ENCODE measurements at regions not wholly inside any gene's neighbourhood (a gene's known extent, or its start where the extent isn't known, plus 50 kb on each side); places are given as distances from the start of the nearest gene placed in this dataset.

GRCh38 chr3:127099982-127100381 is 92.9 kb upstream of the PRR23E start:
- no peak for DNase-seq (ENCODE audit: low read depth, low spot score)
- no peak for TF ChIP-seq SUZ12 (IDR thresholded peaks at IDR 0.05; ENCODE audit: extremely low read depth, insufficient read depth, insufficient read length)
- TF ChIP-seq ZNF274 (IDR thresholded peaks at IDR 0.05; ENCODE audit: low read depth, low read length) = no peak
- TF ChIP-seq YY1 (IDR thresholded peaks at IDR 0.05; ENCODE audit: insufficient read depth, insufficient read length) = no peak
- H3K27me3 ChIP-seq (ENCODE audit: insufficient read depth, insufficient read length) = no peaks in the 10 kb centered on the region
- peaks cover 5% of the 10 kb centered on the region for H3K4me1 ChIP-seq (ENCODE audit: insufficient read depth, insufficient read length)
- H3K9me3 ChIP-seq (ENCODE audit: insufficient read depth, low read length) = peaks cover 12% of the 10 kb centered on the region
- H3K4me3 ChIP-seq (ENCODE audit: insufficient read length, low read depth) = no peak overlapping the region
- H3K36me3 ChIP-seq (ENCODE audit: insufficient read depth, insufficient read length, low read length) = no peaks in the 10 kb centered on the region
- H3K9ac ChIP-seq (ENCODE audit: insufficient read length, low read depth) = no peak overlapping the region

GRCh38 chr3:127100459-127101410 is 92.2 kb upstream of the PRR23E start:
- TF ChIP-seq ZNF274 (IDR thresholded peaks at IDR 0.05; ENCODE audit: low read depth, low read length) (no peak), YY1 (IDR thresholded peaks at IDR 0.05; ENCODE audit: insufficient read depth, insufficient read length) (no peak), SUZ12 (IDR thresholded peaks at IDR 0.05; ENCODE audit: extremely low read depth, insufficient read depth, insufficient read length) (no peak)
- DNase-seq (ENCODE audit: low read depth, low spot score) = no peak
- peaks cover 4% of the 10 kb centered on the region for H3K9me3 ChIP-seq (ENCODE audit: insufficient read depth, low read length)
- peaks cover 5% of the 10 kb centered on the region for H3K4me1 ChIP-seq (ENCODE audit: insufficient read depth, insufficient read length)
- no peaks in the 10 kb centered on the region for H3K36me3 ChIP-seq (ENCODE audit: insufficient read depth, insufficient read length, low read length)
- no peaks in the 10 kb centered on the region for H3K27me3 ChIP-seq (ENCODE audit: insufficient read depth, insufficient read length)
- no peak overlapping the region for H3K4me3 ChIP-seq (ENCODE audit: insufficient read length, low read depth)
- H3K9ac ChIP-seq (ENCODE audit: insufficient read length, low read depth) = no peak overlapping the region

- H3K4me3 ChIP-seq (ENCODE audit: insufficient read length, low read depth) = no peak overlapping the region
- no peaks in the 10 kb centered on the region for H3K9me3 ChIP-seq (ENCODE audit: insufficient read depth, low read length)
- no peak overlapping the region for H3K9ac ChIP-seq (ENCODE audit: insufficient read length, low read depth)
- H3K27me3 ChIP-seq (ENCODE audit: insufficient read depth, insufficient read length) = no peaks in the 10 kb centered on the region
- no peaks in the 10 kb centered on the region for H3K4me1 ChIP-seq (ENCODE audit: insufficient read depth, insufficient read length)
- DNase-seq (ENCODE audit: low read depth, low spot score) = no peak
- no peaks in the 10 kb centered on the region for H3K36me3 ChIP-seq (ENCODE audit: insufficient read depth, insufficient read length, low read length)
- no peak for TF ChIP-seq SUZ12 (IDR thresholded peaks at IDR 0.05; ENCODE audit: extremely low read depth, insufficient read depth, insufficient read length)
These were observed 91.3 kb upstream of the PRR23E start for GRCh38 chr3:127101411-127102187.

- H3K4me3 ChIP-seq (ENCODE audit: insufficient read length, low read depth) = no peak overlapping the region
- no peaks in the 10 kb centered on the region for H3K9me3 ChIP-seq (ENCODE audit: insufficient read depth, low read length)
- no peaks in the 10 kb centered on the region for H3K27me3 ChIP-seq (ENCODE audit: insufficient read depth, insufficient read length)
- TF ChIP-seq ZNF274 (IDR thresholded peaks at IDR 0.05; ENCODE audit: low read depth, low read length) (no peak), YY1 (IDR thresholded peaks at IDR 0.05; ENCODE audit: insufficient read depth, insufficient read length) (no peak), SUZ12 (IDR thresholded peaks at IDR 0.05; ENCODE audit: extremely low read depth, insufficient read depth, insufficient read length) (no peak)
- H3K4me1 ChIP-seq (ENCODE audit: insufficient read depth, insufficient read length) = no peaks in the 10 kb centered on the region
- no peaks in the 10 kb centered on the region for H3K36me3 ChIP-seq (ENCODE audit: insufficient read depth, insufficient read length, low read length)
- no peak for DNase-seq (ENCODE audit: low read depth, low spot score)
- H3K9ac ChIP-seq (ENCODE audit: insufficient read length, low read depth) = no peak overlapping the region
These were observed 90.8 kb upstream of the PRR23E start for GRCh38 chr3:127102188-127102520.

GRCh38 chr3:127102587-127102986 is 90.3 kb upstream of the PRR23E start:
- TF ChIP-seq YY1 (IDR thresholded peaks at IDR 0.05; ENCODE audit: insufficient read depth, insufficient read length) = no peak
- TF ChIP-seq ZNF274 (IDR thresholded peaks at IDR 0.05; ENCODE audit: low read depth, low read length) = no peak
- no peak for TF ChIP-seq SUZ12 (IDR thresholded peaks at IDR 0.05; ENCODE audit: extremely low read depth, insufficient read depth, insufficient read length)
- DNase-seq (ENCODE audit: low read depth, low spot score) = no peak

GRCh38 chr3:127103080-127103479 is 89.9 kb upstream of the PRR23E start:
- Histone ChIP-seq H3K4me1 (ENCODE audit: insufficient read depth, insufficient read length) (no peaks in the 10 kb centered on the region), H3K9ac (ENCODE audit: insufficient read length, low read depth) (no peak overlapping the region), H3K36me3 (ENCODE audit: insufficient read depth, insufficient read length, low read length) (no peaks in the 10 kb centered on the region), H3K4me3 (ENCODE audit: insufficient read length, low read depth) (no peak overlapping the region), H3K27me3 (ENCODE audit: insufficient read depth, insufficient read length) (no peaks in the 10 kb centered on the region), H3K9me3 (ENCODE audit: insufficient read depth, low read length) (no peaks in the 10 kb centered on the region)
- TF ChIP-seq ZNF274 (IDR thresholded peaks at IDR 0.05; ENCODE audit: low read depth, low read length) = no peak
- no peak for TF ChIP-seq SUZ12 (IDR thresholded peaks at IDR 0.05; ENCODE audit: extremely low read depth, insufficient read depth, insufficient read length)
- no peak for TF ChIP-seq YY1 (IDR thresholded peaks at IDR 0.05; ENCODE audit: insufficient read depth, insufficient read length)
- no peak for DNase-seq (ENCODE audit: low read depth, low spot score)

More at GRCh38 chr3:127102587-127102986, 90.3 kb upstream of the PRR23E start:
- Histone ChIP-seq H3K4me1 (ENCODE audit: insufficient read depth, insufficient read length) (no peaks in the 10 kb centered on the region), H3K36me3 (ENCODE audit: insufficient read depth, insufficient read length, low read length) (no peaks in the 10 kb centered on the region), H3K9ac (ENCODE audit: insufficient read length, low read depth) (no peak overlapping the region), H3K9me3 (ENCODE audit: insufficient read depth, low read length) (no peaks in the 10 kb centered on the region), H3K27me3 (ENCODE audit: insufficient read depth, insufficient read length) (no peaks in the 10 kb centered on the region), H3K4me3 (ENCODE audit: insufficient read length, low read depth) (no peak overlapping the region)

- no peak for DNase-seq (ENCODE audit: low read depth, low spot score)
- H3K27me3 ChIP-seq (ENCODE audit: insufficient read depth, insufficient read length) = no peaks in the 10 kb centered on the region
- no peak overlapping the region for H3K4me3 ChIP-seq (ENCODE audit: insufficient read length, low read depth)
- TF ChIP-seq YY1 (IDR thresholded peaks at IDR 0.05; ENCODE audit: insufficient read depth, insufficient read length) = no peak
- TF ChIP-seq ZNF274 (IDR thresholded peaks at IDR 0.05; ENCODE audit: low read depth, low read length) = no peak
- no peak for TF ChIP-seq SUZ12 (IDR thresholded peaks at IDR 0.05; ENCODE audit: extremely low read depth, insufficient read depth, insufficient read length)
- H3K9me3 ChIP-seq (ENCODE audit: insufficient read depth, low read length) = peaks cover 8% of the 10 kb centered on the region; the same call in 1 of the 2 replicates
- no peaks in the 10 kb centered on the region for H3K4me1 ChIP-seq (ENCODE audit: insufficient read depth, insufficient read length)
- no peaks in the 10 kb centered on the region for H3K36me3 ChIP-seq (ENCODE audit: insufficient read depth, insufficient read length, low read length)
- H3K9ac ChIP-seq (ENCODE audit: insufficient read length, low read depth) = no peak overlapping the region
These were observed 88.3 kb upstream of the PRR23E start for GRCh38 chr3:127104586-127104985.

Data from NT2/D1 (cell line).